GM21515 (cell line): ENCODE measurements at regions not wholly inside any gene's neighbourhood (a gene's known extent, or its start where the extent isn't known, plus 50 kb on each side); places are given as distances from the start of the nearest gene placed in this dataset.

Experiments
- ATAC-seq: cut with Tn5 transposase; IDR thresholded peaks from one replicate; pipeline ENCODE4 v1.9.1; 2021; ENCODE audit not compliant: unreplicated experiment

DNA sequence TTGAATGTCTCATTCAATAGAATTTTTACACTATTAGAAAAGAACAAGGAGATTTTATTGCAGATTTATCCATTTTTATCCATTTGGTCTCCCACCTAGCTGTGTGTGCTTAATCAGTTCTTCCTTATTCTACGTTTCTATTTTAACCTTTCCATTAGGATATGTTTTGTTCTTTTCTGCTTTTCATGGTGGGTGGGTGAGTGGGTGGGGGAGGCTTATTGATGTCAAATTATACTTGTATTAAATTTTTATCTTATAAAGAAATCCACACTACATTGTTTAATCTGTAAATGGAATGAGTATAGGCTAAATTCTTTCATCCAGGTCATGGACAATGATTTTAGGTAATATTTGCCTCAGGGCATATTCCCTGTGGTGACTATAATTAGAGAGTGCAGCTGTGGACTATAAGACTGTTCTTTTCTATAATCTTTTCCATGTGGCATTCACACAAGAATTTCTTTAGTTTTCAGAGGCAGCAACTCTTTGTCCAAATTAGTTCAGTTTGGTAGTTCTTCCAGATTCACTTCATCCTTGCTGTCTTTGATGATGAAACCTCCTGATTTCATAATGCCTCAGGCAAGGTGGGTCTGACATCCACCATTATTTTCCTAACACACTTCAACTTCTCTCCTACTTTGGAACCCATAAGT, 2451.8 kb downstream of the PCDH7 start:
- no peak for ATAC-seq

DNA sequence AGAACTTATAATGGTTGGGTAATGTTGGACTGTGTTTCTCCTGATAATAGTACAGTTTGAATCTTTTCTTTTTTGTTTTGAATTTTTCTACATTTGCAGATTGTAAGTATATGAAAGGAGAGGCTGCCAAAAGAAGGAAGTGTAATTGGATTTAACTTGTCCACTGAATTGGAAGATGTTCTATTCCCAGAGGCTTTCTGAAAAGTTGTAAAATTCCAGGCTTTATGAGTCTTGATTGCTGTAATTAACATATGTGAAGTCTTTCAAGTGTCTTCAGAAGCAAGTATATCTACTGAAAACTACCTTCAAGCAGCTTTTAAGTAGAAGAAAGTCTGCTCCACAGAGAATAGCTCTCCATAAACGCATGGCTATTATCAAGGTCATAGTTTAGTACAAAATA, 2456.4 kb downstream of the PCDH7 start:
- no peak for ATAC-seq

DNA sequence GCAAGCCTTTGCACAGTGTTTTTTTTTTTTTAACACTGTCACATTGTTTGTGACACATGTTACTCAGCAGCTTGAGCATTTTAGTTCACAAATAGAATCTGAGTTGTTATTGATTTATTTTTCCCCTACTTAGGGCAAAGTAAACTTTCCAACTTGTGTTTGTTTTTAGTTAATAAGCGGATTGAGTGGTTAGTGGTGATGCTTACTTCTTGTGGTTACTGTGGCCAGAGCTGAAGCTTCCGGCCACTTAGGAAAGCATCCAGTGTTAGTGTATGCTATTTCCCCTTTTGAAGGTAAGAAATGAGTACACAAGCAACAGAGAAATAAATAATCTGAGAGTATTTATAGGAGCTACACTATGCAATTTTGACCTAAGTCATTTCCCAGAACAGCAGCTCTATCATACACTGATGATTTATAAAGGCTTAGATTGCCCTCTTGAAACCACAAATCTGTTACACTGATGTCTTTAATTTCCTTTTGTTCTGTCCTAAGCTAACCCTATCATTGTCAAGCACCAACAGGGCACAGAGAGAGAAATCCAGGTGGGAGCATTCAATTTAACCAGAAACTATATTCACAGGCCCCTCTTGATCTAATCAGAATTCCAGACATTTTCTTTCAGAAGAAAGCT, 2464.6 kb downstream of the PCDH7 start:
- peak; percentile 82 for ATAC-seq

DNA sequence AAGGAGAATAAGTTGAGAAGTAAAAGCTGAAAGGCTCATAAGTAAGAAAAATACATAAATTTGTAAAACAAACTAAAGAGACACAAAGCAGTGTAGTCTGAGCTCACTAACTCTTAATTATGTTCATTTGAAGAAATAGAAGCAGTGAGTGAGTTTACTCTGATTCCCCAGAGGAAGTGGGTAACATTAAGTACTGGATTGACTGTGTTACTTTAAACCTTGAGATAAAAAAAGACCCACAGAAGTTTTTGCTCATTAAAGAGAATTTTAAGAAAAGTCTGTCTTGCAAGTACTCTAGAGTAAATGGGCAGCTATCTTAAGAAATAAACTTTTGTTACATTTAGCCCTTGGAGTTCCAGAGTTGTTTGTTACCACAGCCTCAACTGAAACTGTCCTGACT, 2466.9 kb downstream of the PCDH7 start:
- ATAC-seq = no peak

DNA sequence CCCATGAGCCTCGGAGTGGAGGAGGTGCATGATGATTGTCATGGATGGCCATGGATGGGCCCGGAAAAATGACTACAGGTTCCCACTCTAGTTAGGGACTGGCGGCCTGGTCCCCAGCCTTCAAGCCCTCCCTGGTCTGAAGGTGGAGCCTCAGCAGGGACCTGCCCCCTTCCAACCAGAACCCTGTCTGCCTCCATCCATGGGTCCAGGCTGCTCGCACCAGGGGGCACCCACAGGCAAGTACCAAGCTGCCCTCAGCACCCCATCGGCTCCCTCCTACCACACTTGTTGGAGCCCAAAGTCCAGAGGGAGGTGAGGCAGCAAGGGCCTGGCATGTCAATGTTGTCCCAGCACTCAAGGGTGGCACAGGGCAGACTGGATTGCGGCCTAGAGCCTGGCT, 2468.6 kb downstream of the PCDH7 start:
- ATAC-seq = no peak

DNA sequence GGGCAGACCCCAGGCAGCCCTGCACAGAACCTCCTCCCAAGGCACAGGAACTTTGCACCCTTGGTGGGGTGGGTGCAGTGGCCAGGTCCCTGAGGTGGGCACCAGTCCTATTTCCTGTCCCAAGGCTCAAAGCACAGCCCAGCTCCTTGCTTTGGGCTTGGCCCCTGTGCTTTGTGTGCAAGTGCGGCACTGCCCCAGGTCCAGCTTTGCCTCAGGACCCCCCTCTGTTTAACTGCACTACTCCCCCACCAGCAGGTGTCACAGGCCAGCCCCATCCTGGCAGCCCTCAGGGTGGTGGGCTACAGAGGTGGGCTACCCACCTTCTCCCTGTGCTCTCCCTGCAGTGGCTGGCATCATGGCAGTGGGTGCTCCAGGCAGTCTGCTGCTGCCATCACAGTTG, 2469.0 kb downstream of the PCDH7 start:
- no peak for ATAC-seq

DNA sequence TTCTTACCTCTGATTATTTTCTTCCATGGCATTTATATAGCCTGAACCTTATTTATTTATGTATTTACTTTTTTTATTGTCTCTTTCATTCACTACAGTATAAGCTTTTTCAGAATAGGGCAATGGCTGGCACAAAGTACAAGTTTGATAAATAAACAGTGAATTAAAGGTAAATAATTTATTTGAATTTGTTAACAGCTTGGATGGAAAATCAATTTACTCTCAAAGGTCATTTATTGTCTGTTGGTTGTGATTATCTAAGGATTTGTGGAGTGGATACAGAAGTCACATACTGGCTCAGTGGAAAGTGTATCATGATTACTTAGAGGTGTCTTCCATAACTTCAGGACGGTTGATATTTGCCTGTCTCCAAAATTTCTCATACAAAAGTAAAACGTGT, 2472.9 kb downstream of the PCDH7 start:
- ATAC-seq = no peak

DNA sequence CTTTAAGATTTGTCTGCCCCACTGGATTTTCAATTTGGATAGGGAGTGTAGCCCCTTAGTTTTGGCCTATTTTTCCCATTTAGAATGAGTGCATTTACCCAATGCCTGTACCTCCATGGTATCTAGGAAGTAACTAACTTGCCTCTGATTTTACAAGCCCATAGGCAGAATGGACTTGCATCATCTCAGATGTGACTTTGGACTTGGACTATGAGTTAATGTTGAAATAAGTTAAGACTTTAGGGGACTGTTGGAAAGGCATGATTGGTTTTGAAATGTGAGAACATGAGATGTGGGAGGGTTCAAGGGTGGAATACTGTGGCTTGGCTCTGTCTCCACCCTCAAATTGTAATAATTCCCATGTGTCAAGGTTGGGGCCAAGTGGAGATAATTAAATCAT, 2480.2 kb downstream of the PCDH7 start:
- ATAC-seq = no peak

DNA sequence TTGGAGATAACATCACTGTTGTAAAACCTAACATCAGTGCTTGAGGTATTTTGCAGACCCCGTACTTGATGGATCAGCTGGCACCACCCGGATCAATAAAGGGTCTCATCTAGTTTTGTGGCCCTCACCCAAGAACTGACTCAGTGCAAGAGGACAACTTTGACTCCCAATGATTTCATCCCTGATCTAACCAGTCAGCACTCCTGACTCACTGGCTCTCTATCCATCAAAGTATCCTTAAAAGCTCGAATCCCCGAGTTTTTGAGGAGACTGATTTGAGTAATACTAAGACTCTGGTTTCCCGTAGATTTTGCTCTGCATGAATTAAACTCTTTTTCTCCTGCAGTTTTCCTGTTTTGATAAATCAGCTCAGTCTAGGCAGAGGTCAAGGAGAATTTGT, 2498.1 kb downstream of the PCDH7 start:
- no peak for ATAC-seq

DNA sequence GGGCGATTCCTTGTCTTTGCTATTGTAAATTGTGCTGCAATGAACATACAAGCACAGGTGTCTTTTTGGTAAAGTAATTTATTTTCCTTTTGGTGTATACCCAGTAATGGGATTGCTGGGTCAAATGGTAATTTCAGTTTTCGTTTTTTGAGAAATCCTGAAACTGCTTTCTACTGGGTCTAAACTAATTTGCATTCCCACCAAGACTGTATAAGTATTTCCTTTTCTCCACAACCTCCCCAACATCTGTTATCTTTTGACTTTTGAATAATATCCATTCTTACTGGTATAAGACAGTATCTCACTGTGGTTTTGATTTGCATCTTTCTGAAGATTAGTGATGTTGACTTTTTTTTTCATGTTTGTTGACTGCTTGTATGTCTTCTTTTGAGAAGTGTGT, 2506.0 kb downstream of the PCDH7 start:
- no peak for ATAC-seq

DNA sequence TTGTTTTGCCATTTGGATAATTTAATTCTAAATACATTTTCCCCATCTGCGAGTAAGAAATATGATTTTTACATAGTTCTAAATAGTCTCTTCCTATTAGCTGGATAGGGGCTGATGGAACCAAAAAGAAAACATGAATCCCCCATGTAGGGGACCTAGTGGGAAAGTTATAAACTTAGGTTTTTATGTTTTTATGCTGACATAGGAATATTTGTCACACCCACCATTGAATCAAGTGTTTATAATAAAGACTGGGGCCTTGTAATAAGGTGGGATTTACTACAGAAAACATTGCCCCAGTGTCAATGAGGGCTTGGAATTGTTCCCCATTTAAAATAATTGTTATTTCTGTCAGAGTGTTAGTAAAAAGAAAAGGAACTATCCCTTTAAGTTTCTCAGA, 2506.6 kb downstream of the PCDH7 start:
- no peak for ATAC-seq

DNA sequence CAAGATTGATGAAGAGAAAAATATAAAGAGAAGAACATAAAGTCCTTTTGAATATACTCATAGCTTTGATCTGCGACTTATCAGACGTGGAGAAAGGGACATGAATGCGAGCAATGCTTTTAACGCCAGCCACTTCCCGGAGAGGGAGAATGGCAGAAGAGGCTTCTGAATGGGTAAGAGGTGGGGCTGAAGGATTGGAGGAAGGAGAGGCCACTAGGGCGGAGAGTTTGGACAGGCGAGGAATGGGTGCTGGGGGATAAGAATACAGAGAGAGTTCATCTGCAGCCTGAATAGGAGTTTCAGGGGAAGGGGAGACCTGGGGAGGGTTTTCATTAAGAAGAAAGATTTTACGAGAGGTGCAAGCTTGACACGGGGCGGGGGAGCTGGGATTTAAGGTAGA, 2534.9 kb downstream of the PCDH7 start:
- no peak for ATAC-seq

DNA sequence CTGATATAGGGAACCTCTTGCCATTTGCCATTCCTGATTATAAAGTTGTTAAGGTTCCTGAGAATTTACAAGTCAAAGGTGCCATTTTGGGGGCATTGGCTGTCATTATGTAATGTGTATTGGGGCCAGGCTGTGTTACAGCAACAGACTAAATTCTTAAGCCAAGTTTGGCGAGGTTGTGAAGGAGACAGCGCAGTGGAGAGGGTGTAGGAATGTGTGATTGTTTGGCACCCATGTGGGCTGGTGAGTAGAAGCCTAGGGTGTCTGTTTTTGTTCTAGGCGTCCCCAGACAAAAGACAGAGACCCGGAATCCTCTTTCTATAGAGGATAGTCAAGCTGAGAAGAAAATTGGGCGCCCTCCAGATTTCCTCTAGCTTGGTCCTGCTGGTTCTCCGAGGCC, 2535.3 kb downstream of the PCDH7 start:
- ATAC-seq = no peak

DNA sequence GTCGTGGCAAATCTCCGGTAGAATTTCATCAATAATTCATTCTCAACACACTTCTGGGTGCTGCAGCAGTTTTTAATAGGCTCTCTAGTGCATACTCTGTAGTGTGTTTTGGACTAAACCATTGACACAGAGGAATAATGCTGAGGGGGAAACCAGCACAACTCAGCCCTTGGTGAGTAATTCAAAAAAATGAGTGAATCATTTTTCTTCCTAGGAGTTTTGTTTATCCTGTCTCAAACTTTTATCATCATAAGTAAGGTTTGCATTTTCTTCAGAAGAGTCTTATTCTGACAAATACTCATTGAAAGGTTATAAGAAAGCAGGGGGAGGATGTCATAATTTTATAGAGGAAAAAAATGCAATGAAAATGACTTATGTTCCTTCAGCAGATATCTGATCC, 2542.7 kb downstream of the PCDH7 start:
- ATAC-seq = no peak

DNA sequence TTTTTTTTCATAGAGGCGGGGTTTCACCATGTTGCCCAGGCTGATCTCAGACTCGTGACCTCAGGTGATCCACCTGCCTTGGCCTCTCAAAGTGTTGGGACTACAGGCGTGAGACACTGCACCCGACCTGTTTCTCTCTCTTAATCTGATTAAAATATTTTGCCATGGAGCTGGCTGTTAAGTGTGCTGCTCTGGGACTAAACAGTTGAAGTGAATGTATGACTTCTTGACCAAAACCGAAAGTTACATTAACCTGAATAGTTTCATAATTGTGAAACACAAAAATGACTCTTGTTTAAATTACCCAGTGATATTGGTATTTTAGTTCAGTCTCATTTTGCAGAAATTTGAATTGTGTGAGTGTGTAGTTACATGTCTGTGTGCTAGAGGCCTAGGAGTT, 2548.6 kb downstream of the PCDH7 start:
- ATAC-seq = no peak

DNA sequence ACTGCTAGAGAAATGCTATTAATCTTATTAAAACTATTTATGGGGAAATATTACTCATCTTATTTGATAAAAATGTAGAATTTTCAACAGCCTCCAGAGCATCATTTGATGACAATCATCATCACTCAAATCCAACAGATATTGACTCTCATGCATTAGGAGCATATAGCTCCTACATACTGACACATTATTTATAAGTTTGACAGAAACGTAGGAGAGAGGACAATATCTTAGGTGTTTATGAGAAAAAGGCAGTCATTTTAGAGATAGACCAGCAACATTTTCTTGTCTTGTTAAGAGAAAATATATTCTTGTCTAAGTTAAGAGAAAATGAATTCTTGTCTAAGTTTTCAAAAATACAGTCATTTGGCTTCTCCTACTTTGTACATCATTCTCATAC, 2550.2 kb downstream of the PCDH7 start:
- ATAC-seq = no peak

DNA sequence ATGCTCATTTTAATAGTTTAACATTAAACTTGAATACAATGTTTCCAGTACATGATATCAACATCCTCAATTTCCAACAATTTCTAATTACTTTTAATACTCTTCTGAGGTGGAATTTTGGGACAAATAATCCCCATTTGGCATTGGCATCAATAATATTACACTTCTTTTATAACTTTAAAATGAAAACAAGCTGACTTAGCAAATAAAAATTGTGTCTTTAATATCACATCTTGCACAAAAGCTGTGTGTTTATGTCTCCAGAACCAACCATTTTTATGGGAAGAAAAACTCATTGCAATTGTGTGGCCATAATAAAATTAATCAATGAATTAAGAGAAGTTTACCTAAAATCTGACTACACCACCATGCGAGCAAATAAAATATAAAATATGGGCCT, 2552.6 kb downstream of the PCDH7 start:
- ATAC-seq = no peak

DNA sequence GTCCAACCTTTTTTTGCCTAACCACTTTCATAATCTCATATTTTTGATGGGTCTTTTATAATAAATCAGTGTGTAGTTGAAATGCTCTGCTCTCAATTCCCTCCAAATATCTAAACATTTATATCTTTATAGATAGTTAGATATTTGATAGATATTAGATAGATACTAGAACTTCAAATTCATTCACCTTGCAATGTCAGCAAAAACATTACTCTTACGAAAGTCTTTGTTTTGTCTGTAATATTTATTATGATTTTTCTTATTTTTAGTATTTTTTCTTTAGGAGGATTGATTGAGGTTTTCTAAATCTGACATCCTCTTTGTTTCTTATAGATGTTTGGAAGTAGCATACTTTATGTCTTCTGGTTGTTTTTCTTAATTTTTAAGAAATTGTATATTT, 2563.6 kb downstream of the PCDH7 start:
- no peak for ATAC-seq

DNA sequence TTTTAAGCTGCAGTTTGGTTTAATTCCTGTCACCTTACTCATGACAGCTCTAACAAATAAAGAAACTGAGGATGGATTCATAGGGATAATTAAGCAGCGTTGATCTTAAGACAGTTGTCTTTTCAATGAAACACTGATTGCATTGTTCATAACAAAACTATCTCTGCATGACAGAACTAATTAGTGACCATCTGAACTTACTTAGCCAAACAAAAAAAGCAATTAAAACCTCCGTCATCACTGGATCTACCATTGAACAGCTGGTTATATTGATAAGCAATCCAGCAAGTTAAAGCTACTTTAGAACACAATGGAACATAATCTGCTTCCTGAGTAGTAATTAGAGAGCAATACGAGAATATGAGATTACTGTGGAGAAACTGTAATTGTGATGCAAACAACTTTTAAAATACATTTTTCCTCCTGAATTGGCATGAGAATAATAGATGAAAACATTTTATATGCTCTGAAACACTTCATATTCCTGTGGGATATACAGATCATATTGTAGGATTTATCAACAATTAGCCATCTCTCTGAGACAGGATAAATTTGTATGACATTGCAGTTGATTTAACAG, 2576.8 kb downstream of the PCDH7 start:
- no peak for ATAC-seq

DNA sequence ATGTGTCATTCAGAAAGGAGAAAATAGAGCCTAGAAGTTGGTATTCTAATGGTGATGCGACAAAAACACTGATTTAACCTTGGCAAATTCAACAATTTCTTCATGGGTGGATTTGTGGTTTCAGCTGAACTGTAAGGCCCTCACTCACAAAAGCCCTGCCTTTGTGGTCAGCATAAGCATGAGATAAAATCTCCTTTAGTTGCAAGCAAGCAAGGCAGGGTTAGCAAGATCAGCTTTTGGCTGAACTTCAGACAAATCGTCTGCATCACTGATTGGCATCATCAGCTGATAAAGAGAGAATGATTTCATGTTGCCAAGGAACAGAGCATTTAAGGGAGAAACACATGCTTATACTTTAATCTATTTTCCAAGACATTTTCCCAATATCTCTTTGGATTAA, 2582.2 kb downstream of the PCDH7 start:
- ATAC-seq = no peak

DNA sequence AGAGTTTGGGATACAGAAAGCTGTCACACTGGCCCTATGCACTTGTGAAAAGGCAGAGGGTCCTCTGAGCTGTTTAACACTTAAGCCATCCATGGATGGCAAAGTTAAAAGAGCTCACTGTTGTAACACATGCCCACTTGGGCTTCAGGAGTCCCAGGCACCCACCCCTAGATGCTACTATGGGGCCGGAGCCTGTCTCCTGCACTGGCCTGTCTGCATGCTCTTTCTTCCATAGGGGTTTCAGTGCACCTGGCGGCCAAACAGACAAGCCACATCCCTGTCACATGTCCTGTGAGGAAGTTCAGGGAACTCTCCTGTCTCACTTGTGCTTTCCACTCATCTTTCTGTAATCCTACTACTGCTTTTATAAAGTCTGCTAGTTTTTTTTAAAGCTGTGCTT, 2586.0 kb downstream of the PCDH7 start:
- ATAC-seq = no peak

DNA sequence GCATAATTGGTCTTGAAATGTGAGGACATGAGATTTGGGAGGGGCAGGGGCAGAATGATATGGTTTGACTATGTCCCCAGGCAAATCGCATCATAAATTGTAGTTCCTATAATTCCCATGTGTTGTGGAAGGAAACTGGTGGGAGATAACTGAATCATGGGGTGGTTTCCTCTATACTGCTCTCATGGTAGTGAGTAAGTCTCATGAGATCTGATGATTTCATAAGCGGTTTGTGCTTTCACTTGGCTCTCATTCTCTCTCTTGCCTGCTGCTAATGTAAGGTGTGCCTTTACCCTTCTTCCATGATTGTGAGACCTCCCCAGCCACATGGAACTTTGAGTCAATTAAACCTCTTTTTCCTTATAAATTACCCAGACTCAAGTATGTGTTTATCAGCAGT, 2595.9 kb downstream of the PCDH7 start:
- no peak for ATAC-seq

DNA sequence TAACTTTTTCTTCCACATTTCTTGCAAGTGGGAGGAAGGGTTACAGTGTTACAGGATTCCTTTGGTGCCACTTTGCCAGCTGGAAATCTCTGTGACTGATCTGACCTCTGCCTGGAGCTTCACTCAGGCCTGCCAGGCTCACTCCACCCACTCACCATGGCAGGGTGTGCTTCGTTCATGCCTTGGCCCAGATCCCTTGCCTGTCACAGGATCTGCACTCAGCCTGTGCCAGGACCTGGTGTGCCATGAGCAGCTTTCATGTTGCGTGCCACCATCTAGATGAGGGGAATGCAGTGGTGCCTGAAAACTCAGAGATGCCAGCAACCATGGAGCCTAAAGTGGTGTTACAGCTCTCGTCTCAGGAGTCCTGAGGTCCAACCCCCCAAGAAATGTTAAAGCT, 2596.4 kb downstream of the PCDH7 start:
- no peak for ATAC-seq
